HEK293 (cell line): ENCODE measurements at regions not wholly inside any gene's neighbourhood (a gene's known extent, or its start where the extent isn't known, plus 50 kb on each side); places are given as distances from the start of the nearest gene placed in this dataset.

Experiments
- CTCF ChIP-seq: fragments of 450-650 bp; formaldehyde crosslinking; IDR thresholded peaks from 2 replicates; pipeline ENCODE4 v1.5.1; 2016; ENCODE audit warnings: missing biosample characterization, missing genetic modification characterization
- PRDM10 ChIP-seq: fragments of 450-650 bp; formaldehyde crosslinking; IDR thresholded peaks from 2 replicates; pipeline ENCODE4 v1.5.1; 2016; ENCODE audit warnings: missing biosample characterization, missing genetic modification characterization
- RBAK ChIP-seq: fragments of 450-650 bp; formaldehyde crosslinking; IDR thresholded peaks from 2 replicates; pipeline ENCODE4 v1.5.1; 2016; ENCODE audit warnings: missing biosample characterization, missing genetic modification characterization
- TCF7L2 ChIP-seq: IDR thresholded peaks from 2 replicates; pipeline ENCODE4 v1.6.1; 2011; ENCODE audit warnings: low read depth, mild to moderate bottlenecking, inconsistent platforms, low read length, moderate library complexity, borderline replicate concordance
- ZBTB11 ChIP-seq: fragments of 450-650 bp; formaldehyde crosslinking; conservative IDR thresholded peaks from 2 replicates; pipeline ENCODE4 v1.5.1; 2016; ENCODE audit warnings: low read depth, missing biosample characterization, missing genetic modification characterization
- ZEB2 ChIP-seq: fragments of 450-650 bp; formaldehyde crosslinking; IDR thresholded peaks from 2 replicates; pipeline ENCODE4 v1.5.1; 2016; ENCODE audit warnings: missing biosample characterization, missing genetic modification characterization
- ZNF18 ChIP-seq: fragments of 450-650 bp; formaldehyde crosslinking; IDR thresholded peaks from 2 replicates; pipeline ENCODE4 v1.5.1; 2016; ENCODE audit warnings: missing biosample characterization, missing genetic modification characterization
- ZNF274 ChIP-seq, 2 experiments: fragments of 200-500 bp in 1 of 2; fragments of 450-650 bp in 1 of 2; sonication (Bioruptor generic) in 1 of 2; formaldehyde crosslinking in 1 of 2; IDR thresholded peaks; 2 replicates each; pipeline versions ENCODE4 v1.5.1 to v1.6.1; 2014 to 2016; ENCODE audit warnings: borderline replicate concordance in 1 of 2, inconsistent platforms in 1 of 2, low read length in 1 of 2, missing biosample characterization in 1 of 2, missing genetic modification characterization in 1 of 2
- ZNF280D ChIP-seq: fragments of 450-650 bp; formaldehyde crosslinking; IDR thresholded peaks from 2 replicates; pipeline ENCODE4 v1.5.1; 2016; ENCODE audit warnings: missing biosample characterization, missing genetic modification characterization
- ZNF777 ChIP-seq: fragments of 450-650 bp; formaldehyde crosslinking; IDR thresholded peaks from 2 replicates; pipeline ENCODE4 v1.5.1; 2017; ENCODE audit warnings: missing biosample characterization, missing genetic modification characterization, borderline replicate concordance

GRCh38 chr12:47015381-47015780, 64.0 kb upstream of the PCED1B start:
- TF ChIP-seq ZNF18 (tag by site-specific recombination) (no peak), ZNF777 (tag by site-specific recombination) (no peak), RBAK (no peak), ZNF280D (tag by site-specific recombination) (no peak), ZBTB11 (tag by site-specific recombination) (no peak), CTCF (tag by site-specific recombination) (no peak), ZEB2 (tag by site-specific recombination) (no peak), TCF7L2 (no peak), PRDM10 (tag by site-specific recombination) (no peak), ZNF274 (IDR thresholded peaks at IDR 0.05; ENCODE audit: low read length) (no peak), ZNF274 (tag by site-specific recombination; IDR thresholded peaks at IDR 0.05; ENCODE audit: borderline replicate concordance) (no peak)
